NT2/D1 (cell line): ENCODE measurements at regions not wholly inside any gene's neighbourhood (a gene's known extent, or its start where the extent isn't known, plus 50 kb on each side); places are given as distances from the start of the nearest gene placed in this dataset.

Experiments used
- SUZ12 ChIP-seq: IDR thresholded peaks from 2 replicates; pipeline ENCODE4 v1.6.1; 2011; ENCODE audit not compliant: insufficient read length, insufficient read depth; ENCODE audit errors: extremely low read depth
- YY1 ChIP-seq: IDR thresholded peaks from 2 replicates; pipeline ENCODE4 v1.6.1; 2011; ENCODE audit not compliant: insufficient read length, insufficient read depth
- ZNF274 ChIP-seq: IDR thresholded peaks from 2 replicates; pipeline ENCODE4 v1.6.1; 2011; ENCODE audit warnings: mild to moderate bottlenecking, low read depth, low read length

DNA sequence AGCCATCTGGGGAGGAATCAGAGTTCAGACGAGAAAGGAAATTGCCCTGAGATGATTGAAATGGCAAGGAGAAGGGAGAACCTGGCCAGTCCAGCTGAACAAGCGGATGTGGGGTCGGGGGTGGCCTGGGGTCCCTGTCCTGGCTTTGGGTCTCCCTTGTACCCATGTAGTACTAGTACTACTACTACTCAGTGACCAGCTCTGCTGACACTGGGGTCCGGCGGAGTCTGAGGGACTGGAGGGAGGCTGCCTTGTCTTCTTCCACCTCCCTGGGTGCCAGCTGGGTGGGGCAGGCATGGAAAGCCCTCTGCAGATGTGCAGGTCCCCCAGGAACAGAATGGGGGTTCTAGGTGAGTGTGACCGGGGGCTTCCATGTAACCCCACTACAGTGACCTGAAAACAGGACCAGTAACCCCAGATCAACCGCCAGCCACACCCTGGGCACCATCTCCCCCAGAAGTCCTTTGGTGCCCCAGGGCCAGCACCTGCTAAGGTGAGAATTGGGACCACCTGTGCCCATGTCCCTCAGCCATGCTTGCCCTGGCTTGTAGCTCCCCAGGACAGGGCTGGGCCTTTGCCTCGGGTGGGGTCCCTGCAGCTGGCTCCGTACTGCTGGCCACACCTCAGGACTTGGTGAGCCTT, 89.1 kb upstream of the COL5A1 start:
- TF ChIP-seq ZNF274 (no peak), YY1 (no peak), SUZ12 (no peak)
